ENCODE measurements at regions not wholly inside any gene's neighbourhood (a gene's known extent, or its start where the extent isn't known, plus 50 kb on each side); places are given as distances from the start of the nearest gene placed in this dataset.

DNA sequence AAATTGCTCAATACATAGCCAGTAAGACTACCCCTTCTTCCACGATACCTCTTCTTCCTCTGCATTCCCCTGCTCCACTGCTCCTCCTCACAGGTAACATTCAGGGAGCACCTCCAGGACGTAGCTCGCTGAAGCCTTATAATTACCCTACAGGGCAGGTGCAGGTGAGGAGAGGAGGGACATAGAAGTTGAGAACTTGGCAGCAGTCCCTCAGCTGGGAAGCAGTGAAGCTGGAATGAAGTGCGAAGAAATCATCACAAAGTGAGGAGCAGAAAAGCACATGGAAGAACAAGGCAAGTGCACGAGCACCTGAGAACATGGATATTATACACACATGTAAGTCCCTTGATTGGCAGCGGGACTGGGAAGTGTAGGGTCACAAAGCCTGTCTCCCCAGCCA lies 118.2 kb downstream of the HSD17B3 start:
- Histone ChIP-seq H3K9ac (ENCODE audit: low read depth, low read length) (no peak overlapping the region), H3K27me3 (ENCODE audit: insufficient read depth, low read length, poor library complexity) (peaks cover 6% of the 10 kb centered on the region), H3K9me3 (ENCODE audit: insufficient read depth, low read length, severe bottlenecking) (no peaks in the 10 kb centered on the region), H3K4me2 (ENCODE audit: insufficient read depth, low read length) (no peak overlapping the region), H3K79me2 (ENCODE audit: insufficient read depth, low read length) (no peaks in the 10 kb centered on the region), H3K4me3 (ENCODE audit: low read depth in 1 of 2, low read length in 2 of 2) (no peak overlapping the region), H2AFZ (ENCODE audit: low read depth, low read length) (no peak overlapping the region), H3K4me1 (ENCODE audit: insufficient read depth, low read length) (no peaks in the 10 kb centered on the region), H3K36me3 (ENCODE audit: insufficient read depth, low read length) (no peaks in the 10 kb centered on the region), H4K20me1 (ENCODE audit: insufficient read depth, low read length) (no peaks in the 10 kb centered on the region), H3K27ac (ENCODE audit: low read length) (no peak overlapping the region)
- ATAC-seq (ENCODE audit: insufficient read depth, low read depth) = no peak
- DNase-seq = no peak
- no peak for TF ChIP-seq EZH2 (IDR thresholded peaks at IDR 0.05; ENCODE audit: borderline replicate concordance, low read depth, low read length, severe bottlenecking)
- TF ChIP-seq, protein P1, sequence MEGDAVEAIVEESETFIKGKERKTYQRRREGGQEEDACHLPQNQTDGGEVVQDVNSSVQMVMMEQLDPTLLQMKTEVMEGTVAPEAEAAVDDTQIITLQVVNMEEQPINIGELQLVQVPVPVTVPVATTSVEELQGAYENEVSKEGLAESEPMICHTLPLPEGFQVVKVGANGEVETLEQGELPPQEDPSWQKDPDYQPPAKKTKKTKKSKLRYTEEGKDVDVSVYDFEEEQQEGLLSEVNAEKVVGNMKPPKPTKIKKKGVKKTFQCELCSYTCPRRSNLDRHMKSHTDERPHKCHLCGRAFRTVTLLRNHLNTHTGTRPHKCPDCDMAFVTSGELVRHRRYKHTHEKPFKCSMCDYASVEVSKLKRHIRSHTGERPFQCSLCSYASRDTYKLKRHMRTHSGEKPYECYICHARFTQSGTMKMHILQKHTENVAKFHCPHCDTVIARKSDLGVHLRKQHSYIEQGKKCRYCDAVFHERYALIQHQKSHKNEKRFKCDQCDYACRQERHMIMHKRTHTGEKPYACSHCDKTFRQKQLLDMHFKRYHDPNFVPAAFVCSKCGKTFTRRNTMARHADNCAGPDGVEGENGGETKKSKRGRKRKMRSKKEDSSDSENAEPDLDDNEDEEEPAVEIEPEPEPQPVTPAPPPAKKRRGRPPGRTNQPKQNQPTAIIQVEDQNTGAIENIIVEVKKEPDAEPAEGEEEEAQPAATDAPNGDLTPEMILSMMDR (IDR thresholded peaks at IDR 0.05; ENCODE audit: borderline replicate concordance, extremely low read depth, low read length, poor library complexity, severe bottlenecking) = no peak

DNA sequence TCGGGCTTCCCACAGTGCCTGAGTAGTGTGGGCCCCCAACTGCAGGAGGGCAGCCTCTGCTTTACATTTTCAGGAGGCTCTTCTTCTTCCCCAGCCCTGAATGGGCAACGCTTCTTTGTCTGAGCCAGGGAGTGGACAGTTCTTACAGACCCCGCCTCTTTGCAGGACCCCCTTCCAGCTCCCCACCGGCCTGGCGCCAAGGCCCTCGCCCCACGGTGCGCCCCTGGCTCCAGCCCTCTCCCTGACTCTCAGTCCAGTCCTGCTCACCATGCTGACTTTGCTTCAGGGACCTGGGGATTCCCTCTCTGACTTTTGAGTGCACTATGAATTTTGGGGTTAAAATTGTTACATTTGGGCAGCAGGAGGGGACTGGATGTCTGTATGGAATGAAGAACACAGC lies 123.8 kb downstream of the HSD17B3 start:
- Histone ChIP-seq H3K4me3 (ENCODE audit: low read depth in 1 of 2, low read length in 2 of 2) (no peak overlapping the region), H3K4me1 (ENCODE audit: insufficient read depth, low read length) (no peaks in the 10 kb centered on the region), H3K9ac (ENCODE audit: low read depth, low read length) (no peak overlapping the region), H4K20me1 (ENCODE audit: insufficient read depth, low read length) (no peaks in the 10 kb centered on the region), H2AFZ (ENCODE audit: low read depth, low read length) (no peak overlapping the region), H3K27ac (ENCODE audit: low read length) (no peak overlapping the region), H3K9me3 (ENCODE audit: insufficient read depth, low read length, severe bottlenecking) (no peaks in the 10 kb centered on the region), H3K36me3 (ENCODE audit: insufficient read depth, low read length) (no peaks in the 10 kb centered on the region), H3K4me2 (ENCODE audit: insufficient read depth, low read length) (no peak overlapping the region), H3K79me2 (ENCODE audit: insufficient read depth, low read length) (no peaks in the 10 kb centered on the region), H3K27me3 (ENCODE audit: insufficient read depth, low read length, poor library complexity) (peaks cover 26% of the 10 kb centered on the region)
- no peak for DNase-seq
- TF ChIP-seq, protein P1 (IDR thresholded peaks at IDR 0.05; ENCODE audit: borderline replicate concordance, extremely low read depth, low read length, poor library complexity, severe bottlenecking) = no peak
- no peak for TF ChIP-seq EZH2 (IDR thresholded peaks at IDR 0.05; ENCODE audit: borderline replicate concordance, low read depth, low read length, severe bottlenecking)
- ATAC-seq (ENCODE audit: insufficient read depth, low read depth) = no peak

DNA sequence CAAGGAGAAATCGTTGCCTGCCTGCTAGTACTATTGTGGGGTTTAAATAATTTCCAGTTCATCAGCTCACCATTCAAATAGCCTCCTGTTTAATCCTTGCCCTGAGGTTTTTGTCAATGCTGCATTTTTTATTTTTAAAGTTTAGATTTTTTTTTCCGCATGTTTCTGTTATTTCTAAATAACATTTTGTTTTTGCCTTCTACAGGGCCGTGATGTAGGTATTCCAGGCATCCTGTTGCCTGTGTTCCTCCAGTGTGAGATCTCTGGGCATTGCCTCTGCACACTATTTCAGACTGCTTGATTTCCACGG lies 124.3 kb downstream of the HSD17B3 start:
- TF ChIP-seq EZH2 (IDR thresholded peaks at IDR 0.05; ENCODE audit: borderline replicate concordance, low read depth, low read length, severe bottlenecking) = no peak
- TF ChIP-seq, protein P1 (IDR thresholded peaks at IDR 0.05; ENCODE audit: borderline replicate concordance, extremely low read depth, low read length, poor library complexity, severe bottlenecking) = no peak
- Histone ChIP-seq H3K4me2 (ENCODE audit: insufficient read depth, low read length) (no peak overlapping the region), H3K79me2 (ENCODE audit: insufficient read depth, low read length) (no peaks in the 10 kb centered on the region), H3K27ac (ENCODE audit: low read length) (no peak overlapping the region), H2AFZ (ENCODE audit: low read depth, low read length) (no peak overlapping the region), H3K9me3 (ENCODE audit: insufficient read depth, low read length, severe bottlenecking) (no peaks in the 10 kb centered on the region), H3K4me3 (ENCODE audit: low read depth in 1 of 2, low read length in 2 of 2) (no peak overlapping the region), H3K4me1 (ENCODE audit: insufficient read depth, low read length) (no peaks in the 10 kb centered on the region), H3K27me3 (ENCODE audit: insufficient read depth, low read length, poor library complexity) (peaks cover 26% of the 10 kb centered on the region), H3K36me3 (ENCODE audit: insufficient read depth, low read length) (no peaks in the 10 kb centered on the region), H3K9ac (ENCODE audit: low read depth, low read length) (no peak overlapping the region), H4K20me1 (ENCODE audit: insufficient read depth, low read length) (no peaks in the 10 kb centered on the region)
- ATAC-seq (ENCODE audit: insufficient read depth, low read depth) (no peak), DNase-seq (no peak)

Data from DND-41 (cell line).